GM19328 (cell line): ENCODE measurements at regions not wholly inside any gene's neighbourhood (a gene's known extent, or its start where the extent isn't known, plus 50 kb on each side); places are given as distances from the start of the nearest gene placed in this dataset.

Experiments used
- ATAC-seq: cut with Tn5 transposase; IDR thresholded peaks from one replicate; pipeline ENCODE4 v1.9.1; 2021; ENCODE audit warnings: mild to moderate bottlenecking, moderate library complexity; ENCODE audit not compliant: unreplicated experiment

DNA sequence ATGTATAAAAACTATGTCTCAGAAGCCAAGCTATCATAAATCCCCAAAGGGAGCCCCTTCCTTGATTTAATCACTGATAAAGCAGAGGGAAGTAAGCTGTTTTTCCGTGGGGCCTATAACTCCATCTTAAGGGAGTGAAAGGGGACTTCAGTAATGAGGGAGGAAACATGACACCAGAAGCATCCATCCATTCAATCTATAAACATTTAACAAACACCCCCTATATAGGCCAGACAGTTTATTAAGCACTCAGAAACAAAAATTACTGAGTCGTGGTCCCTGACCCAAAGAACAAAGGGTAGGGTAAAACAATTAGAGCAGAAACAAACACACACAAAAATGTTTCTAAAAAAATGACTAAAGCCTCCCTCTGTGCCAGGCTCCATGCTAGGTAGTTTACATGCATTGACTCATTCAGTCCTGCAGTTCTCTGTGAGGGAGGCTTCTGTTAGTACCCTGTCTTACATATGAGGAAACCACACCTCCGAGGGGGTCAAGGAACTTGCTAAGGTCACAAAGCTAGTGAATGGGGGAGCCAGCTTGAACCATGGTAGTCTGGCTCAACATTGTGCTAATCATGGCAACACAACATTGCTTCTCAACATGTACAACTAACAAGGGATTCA is 472.1 kb downstream of the CDH2 start:
- ATAC-seq: no peak

DNA sequence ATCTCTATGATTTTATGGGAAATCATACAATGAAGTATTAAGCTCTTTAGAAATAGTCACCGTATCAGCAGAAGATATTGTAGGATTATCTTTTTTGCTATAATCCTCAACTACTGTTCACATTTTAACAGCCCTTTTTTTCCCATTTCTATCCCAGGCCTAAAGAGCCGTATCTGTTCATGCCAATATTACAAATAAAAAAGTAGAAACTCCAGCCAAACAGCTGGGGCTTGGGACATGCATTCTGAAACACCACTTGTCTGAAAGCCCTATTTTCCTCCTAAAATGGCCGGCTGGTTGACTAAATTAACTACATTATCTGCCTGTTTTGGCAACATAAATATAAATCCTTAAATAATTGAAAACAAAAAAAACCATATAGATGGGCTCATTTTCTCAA is 477.8 kb downstream of the CDH2 start:
- ATAC-seq: no peak

DNA sequence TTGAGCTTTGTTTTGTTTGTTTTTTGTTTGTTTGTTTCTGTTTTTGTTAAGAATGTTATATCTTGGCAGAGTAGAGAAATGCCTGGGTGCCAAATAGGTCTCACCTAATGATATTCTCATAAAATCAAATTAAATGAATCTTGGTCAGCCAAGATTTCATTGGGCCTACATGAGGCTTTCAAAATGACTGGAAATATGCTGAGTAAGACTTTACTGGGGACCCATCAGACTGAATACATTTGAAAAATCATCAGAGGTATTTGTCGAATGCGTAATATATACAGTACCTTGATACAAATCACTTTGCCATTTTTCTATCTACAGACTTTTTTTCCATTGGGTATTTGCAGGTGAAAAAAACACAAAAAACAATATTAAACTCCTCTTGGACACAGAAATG is 480.8 kb downstream of the CDH2 start:
- ATAC-seq: no peak

- ATAC-seq: no peak
Measured at GRCh38 chr18:27695503-27695902, 481.4 kb downstream of the CDH2 start.

- ATAC-seq: no peak
Measured at GRCh38 chr18:27695052-27695451, 481.9 kb downstream of the CDH2 start.

DNA sequence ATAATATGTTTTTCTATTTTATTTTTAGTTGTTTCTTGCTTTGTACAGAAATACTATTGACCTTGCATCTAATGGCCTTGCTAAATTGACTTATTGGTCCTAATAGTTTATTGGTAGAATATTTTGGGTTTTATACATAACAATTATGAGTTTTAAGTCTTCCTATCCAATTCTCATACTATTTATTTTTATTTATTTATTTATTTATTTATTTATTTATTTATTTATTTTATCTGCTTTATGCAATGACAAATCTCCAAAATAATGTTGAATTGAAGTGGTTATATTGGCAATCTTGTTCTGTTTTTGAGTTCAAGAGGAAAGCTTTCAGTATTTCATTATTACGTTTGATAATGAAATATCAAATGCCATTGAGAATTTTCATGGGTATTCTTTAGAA is 488.3 kb downstream of the CDH2 start:
- ATAC-seq: no peak

- no peak for ATAC-seq
Measured at GRCh38 chr18:27687351-27687979, 489.5 kb downstream of the CDH2 start.

DNA sequence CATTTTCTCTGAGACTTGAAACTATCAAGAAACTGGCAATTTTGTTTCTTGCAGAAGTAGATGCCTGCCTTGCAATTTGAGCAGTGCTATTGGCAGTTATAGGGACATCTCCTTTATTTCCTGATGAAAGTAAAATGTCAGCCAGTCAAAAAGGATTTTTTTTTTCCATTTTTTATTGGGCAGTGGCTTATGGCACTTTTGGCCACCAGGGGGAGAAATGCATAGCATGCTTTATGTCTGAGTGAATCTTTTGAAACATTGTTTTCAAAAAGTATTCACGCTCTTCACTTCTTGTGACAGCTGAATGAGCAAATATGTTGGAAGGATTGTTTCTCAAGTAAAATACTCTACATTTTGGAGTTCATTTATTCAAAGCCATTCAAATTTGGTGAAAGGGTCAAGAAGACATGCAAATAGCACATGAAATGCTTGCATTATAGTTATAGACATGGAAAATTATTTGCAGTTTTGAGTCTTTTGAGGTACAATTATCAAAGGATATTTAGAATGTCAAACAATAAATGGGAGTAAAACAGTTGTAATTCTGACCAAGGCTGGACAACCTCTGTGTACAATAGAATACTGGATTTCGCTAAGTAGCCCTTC is 491.0 kb downstream of the CDH2 start:
- no peak for ATAC-seq

- ATAC-seq: no peak
Measured at GRCh38 chr18:27685091-27685490, 491.8 kb downstream of the CDH2 start.

GRCh38 chr18:27674411-27674810 is 489.3 kb upstream of the CHST9 start:
- no peak for ATAC-seq

GRCh38 chr18:27673861-27674260 is 488.8 kb upstream of the CHST9 start:
- ATAC-seq: no peak

DNA sequence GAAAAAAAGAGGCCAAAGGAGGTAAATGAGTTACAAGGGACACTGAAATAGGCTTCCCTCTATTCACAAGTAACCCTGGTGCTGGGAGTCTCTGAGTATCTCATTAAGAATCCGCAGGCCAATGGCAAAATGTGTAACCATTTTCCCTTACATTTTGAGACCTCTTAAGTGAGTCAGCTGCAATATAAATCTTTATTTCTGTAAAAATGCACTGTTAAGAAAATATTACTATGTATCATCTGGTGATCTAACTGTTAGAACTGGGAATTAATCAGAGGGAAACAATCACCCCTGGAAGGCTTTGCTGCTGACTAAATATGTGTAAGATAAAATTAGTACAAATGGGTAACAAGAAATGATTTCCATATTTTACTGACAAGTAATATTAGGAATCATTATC is 483.1 kb upstream of the CHST9 start:
- no peak for ATAC-seq

- no peak for ATAC-seq
Measured at GRCh38 chr18:27667064-27667463, 482.0 kb upstream of the CHST9 start.

GRCh38 chr18:27666016-27666415 is 480.9 kb upstream of the CHST9 start:
- ATAC-seq: no peak

DNA sequence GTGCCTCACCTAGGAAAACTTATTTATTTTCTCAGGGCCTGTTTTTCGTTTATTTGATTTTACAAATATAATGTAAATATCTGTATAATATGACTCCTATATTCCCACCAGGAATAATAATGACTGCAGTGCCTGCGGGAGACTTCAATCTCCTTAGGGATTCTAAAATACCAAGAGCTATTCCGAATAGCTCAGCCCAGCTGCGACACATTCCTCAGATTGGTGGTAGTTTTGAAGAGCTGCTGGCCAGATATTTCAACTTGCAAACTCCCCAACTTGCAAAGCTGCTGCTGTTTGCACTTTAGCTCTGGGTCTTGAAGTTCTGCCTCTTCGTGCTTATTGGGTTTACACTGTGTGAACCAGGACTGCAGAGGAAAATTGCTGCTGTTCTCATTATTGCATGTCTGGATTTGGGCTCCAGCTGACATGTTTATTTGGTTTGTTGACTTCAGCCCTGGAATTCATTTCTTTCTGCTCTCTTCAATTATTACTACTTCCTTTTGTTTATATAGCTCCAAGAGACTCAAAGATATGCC is 480.2 kb upstream of the CHST9 start:
- ATAC-seq: no peak

GRCh38 chr18:27662949-27663348 is 477.8 kb upstream of the CHST9 start:
- no peak for ATAC-seq

- ATAC-seq: no peak
Measured at GRCh38 chr18:27662537-27662936, 477.4 kb upstream of the CHST9 start.

- ATAC-seq: no peak
Measured at GRCh38 chr18:27661320-27662018, 476.4 kb upstream of the CHST9 start.

GRCh38 chr18:27656905-27657304 is 471.8 kb upstream of the CHST9 start:
- no peak for ATAC-seq

GRCh38 chr18:27656167-27656778 is 471.2 kb upstream of the CHST9 start:
- no peak for ATAC-seq

GRCh38 chr18:27653247-27653646 is 468.1 kb upstream of the CHST9 start:
- ATAC-seq: no peak
